ENCODE measurements at regions not wholly inside any gene's neighbourhood (a gene's known extent, or its start where the extent isn't known, plus 50 kb on each side); places are given as distances from the start of the nearest gene placed in this dataset.

DNA sequence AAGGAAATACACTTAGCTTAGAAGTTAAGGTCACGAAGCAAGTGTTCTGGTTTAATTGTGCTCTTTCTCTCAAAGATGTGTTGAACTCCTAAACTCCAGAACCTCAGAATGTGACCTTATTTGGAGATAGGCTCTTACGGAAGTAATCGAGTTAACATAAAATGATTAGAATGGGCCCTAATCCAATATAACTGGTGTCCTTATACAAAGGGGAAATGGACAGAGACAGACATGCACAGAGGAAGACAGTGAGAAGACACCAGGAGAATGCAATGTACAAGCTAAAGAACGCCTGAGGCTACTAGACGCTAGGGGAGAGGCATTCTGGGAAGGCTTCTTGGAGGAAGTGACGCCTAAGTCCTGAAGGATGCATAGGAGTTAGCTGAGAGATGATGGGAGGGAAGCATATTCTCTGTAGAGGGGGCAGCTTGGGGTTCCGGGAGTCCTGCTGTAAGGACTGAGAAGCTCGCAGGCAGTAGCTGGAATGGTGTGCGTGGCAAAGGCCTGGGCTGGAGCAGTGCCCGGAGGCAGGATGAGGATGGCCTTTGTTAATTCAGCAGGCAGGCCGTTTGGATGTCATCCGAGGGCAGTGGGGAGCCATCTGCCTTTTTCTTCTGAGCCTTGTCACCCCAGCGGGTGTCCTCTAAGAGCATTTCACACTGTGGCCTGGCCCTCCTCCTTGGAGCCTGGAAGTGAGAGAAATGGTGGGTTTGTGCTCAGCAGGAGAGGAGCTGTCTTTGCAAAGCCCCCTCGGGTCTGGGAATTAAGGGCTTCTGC lies 513.4 kb downstream of the SHQ1 start:
- in situ Hi-C loops (cut with HindIII; ENCODE audit: low pct_unique_long_range_greater_than_20kb, low sequenced_read_pairs): no loop called here
- H3K4me1 ChIP-seq (ENCODE audit: control insufficient read depth, insufficient read depth, low read length): peaks cover 11% of the 10 kb centered on the region; the same call in 1 of the 2 replicates
- ChIA-PET CTCF (no interaction called here), POLR2A (no interaction called here)
- H3K9me3 ChIP-seq (ENCODE audit: control insufficient read depth, insufficient read depth, low read depth, low read length): no peaks in the 10 kb centered on the region
- DNase-seq (ENCODE audit: low read depth, low spot score): no peak
- no peaks in the 10 kb centered on the region for H3K36me3 ChIP-seq (ENCODE audit: control insufficient read depth, insufficient read depth, low read length)
- no peak for ATAC-seq
- TF ChIP-seq, protein P1, sequence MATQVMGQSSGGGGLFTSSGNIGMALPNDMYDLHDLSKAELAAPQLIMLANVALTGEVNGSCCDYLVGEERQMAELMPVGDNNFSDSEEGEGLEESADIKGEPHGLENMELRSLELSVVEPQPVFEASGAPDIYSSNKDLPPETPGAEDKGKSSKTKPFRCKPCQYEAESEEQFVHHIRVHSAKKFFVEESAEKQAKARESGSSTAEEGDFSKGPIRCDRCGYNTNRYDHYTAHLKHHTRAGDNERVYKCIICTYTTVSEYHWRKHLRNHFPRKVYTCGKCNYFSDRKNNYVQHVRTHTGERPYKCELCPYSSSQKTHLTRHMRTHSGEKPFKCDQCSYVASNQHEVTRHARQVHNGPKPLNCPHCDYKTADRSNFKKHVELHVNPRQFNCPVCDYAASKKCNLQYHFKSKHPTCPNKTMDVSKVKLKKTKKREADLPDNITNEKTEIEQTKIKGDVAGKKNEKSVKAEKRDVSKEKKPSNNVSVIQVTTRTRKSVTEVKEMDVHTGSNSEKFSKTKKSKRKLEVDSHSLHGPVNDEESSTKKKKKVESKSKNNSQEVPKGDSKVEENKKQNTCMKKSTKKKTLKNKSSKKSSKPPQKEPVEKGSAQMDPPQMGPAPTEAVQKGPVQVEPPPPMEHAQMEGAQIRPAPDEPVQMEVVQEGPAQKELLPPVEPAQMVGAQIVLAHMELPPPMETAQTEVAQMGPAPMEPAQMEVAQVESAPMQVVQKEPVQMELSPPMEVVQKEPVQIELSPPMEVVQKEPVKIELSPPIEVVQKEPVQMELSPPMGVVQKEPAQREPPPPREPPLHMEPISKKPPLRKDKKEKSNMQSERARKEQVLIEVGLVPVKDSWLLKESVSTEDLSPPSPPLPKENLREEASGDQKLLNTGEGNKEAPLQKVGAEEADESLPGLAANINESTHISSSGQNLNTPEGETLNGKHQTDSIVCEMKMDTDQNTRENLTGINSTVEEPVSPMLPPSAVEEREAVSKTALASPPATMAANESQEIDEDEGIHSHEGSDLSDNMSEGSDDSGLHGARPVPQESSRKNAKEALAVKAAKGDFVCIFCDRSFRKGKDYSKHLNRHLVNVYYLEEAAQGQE (IDR thresholded peaks at IDR 0.05; ENCODE audit: insufficient read depth in 1 of 2, low read depth in 2 of 2, low read length in 1 of 2): no peak
- TF ChIP-seq SIN3A (IDR thresholded peaks at IDR 0.05; ENCODE audit: borderline replicate concordance, insufficient read depth, low read depth, low read length) (no peak), POLR2AphosphoS5 (IDR thresholded peaks at IDR 0.05; ENCODE audit: low read depth, low read length) (no peak), TCF7L2 (IDR thresholded peaks at IDR 0.05; ENCODE audit: low read depth, low read length) (no peak)
- no peaks in the 10 kb centered on the region for H3K27me3 ChIP-seq (ENCODE audit: control insufficient read depth, insufficient read depth, low read length)
- BruUV-seq (replicated peaks): no TSS peak
- intact Hi-C loops (cut with micrococcal nuclease; ENCODE audit: unreplicated experiment): no loop called here
- H3K4me3 ChIP-seq (ENCODE audit: low read depth in 2 of 2, low read length in 2 of 2): no peak overlapping the region
- no peak overlapping the region for H3K27ac ChIP-seq (ENCODE audit: low read length)

DNA sequence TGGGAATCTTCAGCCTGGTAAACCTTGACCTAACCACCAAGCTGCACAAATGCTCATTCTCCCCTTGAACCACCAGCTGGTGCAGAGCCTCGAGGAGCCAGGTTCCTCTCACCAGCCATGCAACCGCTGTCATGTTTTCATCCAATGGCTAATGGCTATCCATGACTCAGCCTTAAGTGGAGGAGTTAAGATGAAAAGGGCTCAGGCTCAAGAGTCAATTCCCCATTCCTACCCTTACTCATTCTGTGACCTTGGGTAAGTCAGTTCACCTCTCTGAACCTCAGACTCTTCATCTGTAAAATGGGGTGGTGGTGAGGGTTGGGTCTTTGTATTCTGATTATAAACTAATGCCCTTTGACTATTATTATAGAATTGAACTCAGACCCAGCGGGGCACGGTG lies 515.6 kb downstream of the SHQ1 start:
- ChIA-PET POLR2A (no interaction called here), CTCF (no interaction called here)
- H3K36me3 ChIP-seq (ENCODE audit: control insufficient read depth, insufficient read depth, low read length): no peaks in the 10 kb centered on the region
- H3K4me3 ChIP-seq (ENCODE audit: low read depth in 2 of 2, low read length in 2 of 2): no peak overlapping the region
- no peaks in the 10 kb centered on the region for H3K4me1 ChIP-seq (ENCODE audit: control insufficient read depth, insufficient read depth, low read length)
- TF ChIP-seq SIN3A (IDR thresholded peaks at IDR 0.05; ENCODE audit: borderline replicate concordance, insufficient read depth, low read depth, low read length): no peak
- TF ChIP-seq POLR2AphosphoS5 (IDR thresholded peaks at IDR 0.05; ENCODE audit: low read depth, low read length): no peak
- TF ChIP-seq, protein P2, sequence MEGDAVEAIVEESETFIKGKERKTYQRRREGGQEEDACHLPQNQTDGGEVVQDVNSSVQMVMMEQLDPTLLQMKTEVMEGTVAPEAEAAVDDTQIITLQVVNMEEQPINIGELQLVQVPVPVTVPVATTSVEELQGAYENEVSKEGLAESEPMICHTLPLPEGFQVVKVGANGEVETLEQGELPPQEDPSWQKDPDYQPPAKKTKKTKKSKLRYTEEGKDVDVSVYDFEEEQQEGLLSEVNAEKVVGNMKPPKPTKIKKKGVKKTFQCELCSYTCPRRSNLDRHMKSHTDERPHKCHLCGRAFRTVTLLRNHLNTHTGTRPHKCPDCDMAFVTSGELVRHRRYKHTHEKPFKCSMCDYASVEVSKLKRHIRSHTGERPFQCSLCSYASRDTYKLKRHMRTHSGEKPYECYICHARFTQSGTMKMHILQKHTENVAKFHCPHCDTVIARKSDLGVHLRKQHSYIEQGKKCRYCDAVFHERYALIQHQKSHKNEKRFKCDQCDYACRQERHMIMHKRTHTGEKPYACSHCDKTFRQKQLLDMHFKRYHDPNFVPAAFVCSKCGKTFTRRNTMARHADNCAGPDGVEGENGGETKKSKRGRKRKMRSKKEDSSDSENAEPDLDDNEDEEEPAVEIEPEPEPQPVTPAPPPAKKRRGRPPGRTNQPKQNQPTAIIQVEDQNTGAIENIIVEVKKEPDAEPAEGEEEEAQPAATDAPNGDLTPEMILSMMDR (IDR thresholded peaks at IDR 0.05): no peak
- TF ChIP-seq, protein P1 (IDR thresholded peaks at IDR 0.05; ENCODE audit: insufficient read depth in 1 of 2, low read depth in 2 of 2, low read length in 1 of 2): no peak
- H3K27ac ChIP-seq (ENCODE audit: low read length): no peak overlapping the region
- no peaks in the 10 kb centered on the region for H3K9me3 ChIP-seq (ENCODE audit: control insufficient read depth, insufficient read depth, low read depth, low read length)
- intact Hi-C loops (cut with micrococcal nuclease; ENCODE audit: unreplicated experiment) (no loop called here), in situ Hi-C loops (cut with HindIII; ENCODE audit: low pct_unique_long_range_greater_than_20kb, low sequenced_read_pairs) (no loop called here)
- no peaks in the 10 kb centered on the region for H3K27me3 ChIP-seq (ENCODE audit: control insufficient read depth, insufficient read depth, low read length)
- ATAC-seq (no peak), DNase-seq (ENCODE audit: low read depth, low spot score) (no peak)
- BruUV-seq (replicated peaks): no TSS peak
